Ammon's horn (tissue), 1 donor: ENCODE measurements at regions not wholly inside any gene's neighbourhood (a gene's known extent, or its start where the extent isn't known, plus 50 kb on each side); places are given as distances from the start of the nearest gene placed in this dataset.

Experiments used
- DNase-seq: peaks from one replicate; pipeline ENCODE4 v3.0.0-alpha.2; 2016; ENCODE audit warnings: low spot score

- no peak for DNase-seq
Measured at GRCh38 chr1:234734869-234735268, 124.9 kb upstream of the IRF2BP2 start.

- DNase-seq = no peak
Measured at GRCh38 chr1:234734412-234734835, 124.4 kb upstream of the IRF2BP2 start.

GRCh38 chr1:234733427-234733826 is 123.4 kb upstream of the IRF2BP2 start:
- DNase-seq = no peak

GRCh38 chr1:234732671-234733390 is 122.9 kb upstream of the IRF2BP2 start:
- no peak for DNase-seq

- no peak for DNase-seq
Measured at GRCh38 chr1:234732260-234732659, 122.3 kb upstream of the IRF2BP2 start.

- DNase-seq = no peak
Measured at GRCh38 chr1:234731569-234732085, 121.6 kb upstream of the IRF2BP2 start.

GRCh38 chr1:234730770-234731568 is 121.0 kb upstream of the IRF2BP2 start:
- DNase-seq = no peak

GRCh38 chr1:234730475-234730769 is 120.4 kb upstream of the IRF2BP2 start:
- no peak for DNase-seq

- no peak for DNase-seq
Measured at GRCh38 chr1:234729561-234730474, 119.8 kb upstream of the IRF2BP2 start.

- DNase-seq = no peak
Measured at GRCh38 chr1:234728740-234729139, 118.8 kb upstream of the IRF2BP2 start.

- no peak for DNase-seq
Measured at GRCh38 chr1:234727018-234727940, 117.3 kb upstream of the IRF2BP2 start.

GRCh38 chr1:234726359-234726943 is 116.5 kb upstream of the IRF2BP2 start:
- DNase-seq = no peak

GRCh38 chr1:234725177-234726132 is 115.5 kb upstream of the IRF2BP2 start:
- no peak for DNase-seq

- DNase-seq = peak; percentile 81
Measured at GRCh38 chr1:234724516-234725176, 114.7 kb upstream of the IRF2BP2 start.

- DNase-seq = peak; percentile 85
Measured at GRCh38 chr1:234722904-234723720, 113.1 kb upstream of the IRF2BP2 start.

- DNase-seq = no peak
Measured at GRCh38 chr1:234722270-234722704, 112.3 kb upstream of the IRF2BP2 start.

- DNase-seq = peak; percentile 65
Measured at GRCh38 chr1:234721476-234722269, 111.7 kb upstream of the IRF2BP2 start.
